ENCODE measurements at regions not wholly inside any gene's neighbourhood (a gene's known extent, or its start where the extent isn't known, plus 50 kb on each side); places are given as distances from the start of the nearest gene placed in this dataset.
A peak's percentile ranks its signal among the peaks of the same experiment; 100 is the strongest.

GRCh38 chr2:54360055-54360792, 95.9 kb upstream of the SPTBN1 start:
- DNase-seq (ENCODE audit: low spot score), result peak; percentile 50

DNA sequence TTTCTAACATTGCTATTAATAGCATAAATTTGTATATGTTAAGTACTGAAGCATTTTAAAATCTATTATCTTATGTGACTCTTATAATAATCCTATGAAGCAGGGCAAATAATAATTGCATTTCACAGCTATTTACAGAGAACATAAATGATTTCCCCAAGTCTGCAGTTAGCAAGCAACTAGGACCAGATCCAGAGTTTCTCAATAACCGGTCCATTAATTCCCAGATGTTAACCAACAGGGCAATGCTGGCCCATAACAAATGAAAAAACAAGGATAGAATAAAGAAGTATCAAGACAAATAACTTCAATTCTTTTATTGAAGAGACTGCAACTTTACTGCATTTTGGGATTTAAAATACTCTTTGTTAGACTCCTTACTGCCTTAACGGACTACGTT, 91.7 kb upstream of the SPTBN1 start:
- no peak for DNase-seq (ENCODE audit: low spot score)

- DNase-seq (ENCODE audit: low spot score), result no peak
These were observed 90.5 kb upstream of the SPTBN1 start for GRCh38 chr2:54365661-54366060.

- no peak for DNase-seq (ENCODE audit: low spot score)
These were observed 89.4 kb upstream of the SPTBN1 start for GRCh38 chr2:54366487-54367280.

DNA sequence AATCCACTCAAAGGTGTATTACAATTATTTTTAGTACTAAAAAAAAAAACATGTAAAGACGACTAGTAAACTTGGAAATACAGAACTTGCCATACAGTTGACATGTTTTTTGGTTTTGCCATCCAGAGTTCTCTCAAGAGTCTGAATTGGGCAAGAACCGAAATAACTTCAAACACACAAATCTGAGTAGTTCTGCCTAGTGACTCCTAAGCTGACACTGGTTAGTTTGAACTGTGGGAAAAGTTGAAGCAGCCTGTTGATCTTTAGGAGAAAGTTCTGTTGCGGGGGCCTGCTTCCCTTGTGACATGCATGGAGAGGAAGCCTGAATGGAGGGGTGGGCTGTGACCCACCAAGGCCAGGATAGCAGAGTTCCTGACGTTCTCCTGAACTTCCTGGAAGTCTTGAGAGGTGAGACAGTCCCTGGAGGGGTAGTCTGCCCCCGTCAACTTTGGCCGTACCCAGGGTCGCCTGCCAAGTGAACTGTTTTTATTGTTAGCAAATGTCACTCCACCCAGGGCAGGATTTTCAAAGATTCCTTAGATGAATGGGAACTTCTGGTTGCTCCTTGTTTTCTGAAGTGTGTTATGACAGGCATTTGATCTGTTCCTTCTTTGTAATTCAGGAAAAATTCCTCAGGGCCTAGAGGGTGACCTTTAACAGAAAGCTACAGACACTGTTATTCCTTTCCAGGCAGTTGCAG, 85.6 kb upstream of the SPTBN1 start:
- no peak for DNase-seq (ENCODE audit: low spot score)

DNA sequence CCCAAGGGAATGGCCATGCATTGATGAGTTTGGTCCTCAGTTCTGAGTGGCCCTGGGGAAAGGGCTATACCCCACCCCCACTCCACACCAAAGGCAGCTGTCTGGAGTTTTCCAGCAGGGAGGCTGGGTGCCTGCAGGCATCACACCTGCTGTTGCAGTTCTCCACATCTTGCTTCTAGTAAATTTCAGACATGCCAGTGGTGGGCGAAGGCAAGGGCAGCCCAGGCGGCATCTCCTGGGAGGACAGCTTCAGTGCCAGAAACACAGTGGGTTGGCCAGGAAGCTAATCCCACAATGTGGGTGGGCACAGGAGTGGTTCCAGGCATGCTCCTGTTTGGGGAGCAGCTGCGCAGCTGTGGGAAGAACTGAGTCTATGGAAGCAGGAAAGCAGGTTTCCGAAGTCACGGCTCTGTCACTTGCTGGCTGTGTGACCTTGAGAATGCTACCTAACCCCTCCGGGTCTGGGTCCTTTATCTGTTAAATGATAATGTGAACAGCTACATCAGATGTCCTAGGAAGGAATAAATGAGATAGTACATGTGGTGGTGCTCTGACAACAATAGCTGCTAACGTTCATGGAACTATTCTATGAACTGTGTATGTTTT, 84.6 kb upstream of the SPTBN1 start:
- no peak for DNase-seq (ENCODE audit: low spot score)

DNA sequence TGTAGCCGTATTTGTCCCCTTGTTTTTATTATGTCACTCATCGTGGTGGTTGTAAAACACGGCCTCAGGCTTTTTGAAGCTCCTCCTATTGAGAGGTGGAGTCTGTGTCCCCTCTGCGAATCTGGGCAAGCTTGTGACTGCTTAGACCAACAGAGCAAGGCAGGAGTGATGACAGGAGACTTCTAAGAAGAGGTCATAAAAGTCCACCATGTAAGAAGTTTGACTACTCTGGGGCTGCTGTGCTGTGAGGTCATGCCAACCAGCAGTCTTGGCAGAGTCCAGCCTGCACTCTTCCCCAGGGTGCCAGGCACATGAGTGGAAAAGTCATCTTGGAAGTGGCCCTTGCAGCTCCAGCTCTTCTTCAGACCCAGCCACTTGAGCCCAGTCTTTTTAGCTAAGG, 83.8 kb upstream of the SPTBN1 start:
- no peak for DNase-seq (ENCODE audit: low spot score)

- DNase-seq (ENCODE audit: low spot score), result no peak
These were observed 82.3 kb upstream of the SPTBN1 start for GRCh38 chr2:54373855-54374254.

- DNase-seq (ENCODE audit: low spot score), result no peak
These were observed 81.3 kb upstream of the SPTBN1 start for GRCh38 chr2:54374591-54375364.

DNA sequence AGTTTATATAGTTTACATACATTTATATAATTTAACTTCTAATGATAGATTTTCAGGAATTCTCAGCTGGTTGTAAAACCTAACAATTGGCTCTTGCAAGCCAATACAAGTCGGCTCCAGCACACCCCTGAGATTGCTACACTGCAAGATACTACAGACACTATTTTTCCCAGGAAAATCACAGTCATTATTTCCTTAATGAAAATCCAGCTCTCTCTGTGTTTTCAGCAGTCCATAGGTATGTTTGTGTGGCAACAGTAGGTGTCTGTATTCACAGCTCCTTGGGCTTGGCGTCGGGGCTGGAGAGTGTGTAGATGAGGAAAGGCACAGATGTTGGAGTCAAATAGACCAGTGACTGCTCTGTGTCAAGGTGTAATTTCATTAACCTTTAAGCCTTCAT, 78.7 kb upstream of the SPTBN1 start:
- DNase-seq (ENCODE audit: low spot score), result no peak

DNA sequence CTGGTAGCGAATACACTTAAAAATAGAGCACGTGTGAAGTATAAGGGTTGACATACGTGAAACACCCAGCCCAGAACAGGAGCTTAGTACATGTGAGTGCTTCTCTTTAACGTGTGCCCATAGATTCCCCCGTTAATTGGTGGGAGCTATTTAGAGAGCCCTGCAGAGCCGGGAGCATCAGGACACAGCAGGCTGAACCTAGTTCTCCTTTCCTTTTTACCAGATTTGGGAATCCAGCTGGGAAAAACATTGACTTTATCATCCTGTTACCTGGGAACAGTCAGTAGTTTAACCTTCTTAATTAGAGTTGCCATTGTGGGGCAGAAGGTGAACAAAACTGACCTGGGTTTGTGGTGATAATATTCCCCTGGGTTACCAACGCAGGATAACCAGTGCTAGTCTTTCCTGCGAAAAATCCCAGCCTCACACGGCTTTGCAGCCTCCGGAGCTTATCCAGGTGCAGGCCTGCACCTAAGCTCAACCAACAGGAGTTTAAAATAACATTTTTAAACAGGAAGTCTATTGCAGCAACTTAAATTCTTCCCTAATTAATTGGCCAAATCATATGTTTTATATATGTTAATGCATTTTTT, 78.1 kb upstream of the SPTBN1 start:
- no peak for DNase-seq (ENCODE audit: low spot score)

DNA sequence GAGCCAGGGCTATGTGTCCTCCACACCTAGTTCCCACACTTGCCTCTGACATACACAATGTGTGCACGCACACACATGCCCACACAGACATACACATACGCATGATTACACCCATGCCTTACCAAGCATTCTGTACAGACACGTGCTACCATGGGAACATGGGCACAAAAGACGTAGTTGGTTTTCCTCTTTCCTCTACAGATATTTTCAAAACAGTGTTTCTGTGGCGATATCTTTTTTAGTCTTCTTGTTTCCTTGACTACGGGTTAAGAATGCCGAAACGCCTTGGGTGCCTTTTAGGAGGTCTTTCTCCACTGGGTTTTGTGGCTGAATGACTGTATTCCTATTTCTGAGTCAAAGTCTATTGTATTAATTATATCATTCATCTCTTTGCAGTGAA, 75.5 kb upstream of the SPTBN1 start:
- no peak for DNase-seq (ENCODE audit: low spot score)

DNA sequence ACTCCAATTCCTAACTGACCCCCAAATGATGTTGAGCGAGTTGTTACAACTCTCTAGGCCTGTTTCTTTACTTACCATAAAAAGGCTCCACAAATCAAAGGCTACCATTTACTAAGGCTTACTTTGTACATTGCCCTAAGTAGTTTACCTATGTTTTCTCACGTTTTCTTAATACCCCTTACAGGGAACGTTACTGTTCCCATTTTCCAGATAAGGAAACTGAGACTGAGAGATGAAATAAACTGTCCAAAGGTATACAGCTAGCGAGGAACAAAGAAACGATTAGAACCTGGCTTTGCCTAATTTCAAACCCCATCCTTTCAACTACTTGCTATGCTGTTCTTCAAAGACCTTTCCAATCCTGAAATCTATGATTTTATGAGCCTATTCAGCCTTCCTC, 74.8 kb upstream of the SPTBN1 start:
- DNase-seq (ENCODE audit: low spot score), result no peak

DNA sequence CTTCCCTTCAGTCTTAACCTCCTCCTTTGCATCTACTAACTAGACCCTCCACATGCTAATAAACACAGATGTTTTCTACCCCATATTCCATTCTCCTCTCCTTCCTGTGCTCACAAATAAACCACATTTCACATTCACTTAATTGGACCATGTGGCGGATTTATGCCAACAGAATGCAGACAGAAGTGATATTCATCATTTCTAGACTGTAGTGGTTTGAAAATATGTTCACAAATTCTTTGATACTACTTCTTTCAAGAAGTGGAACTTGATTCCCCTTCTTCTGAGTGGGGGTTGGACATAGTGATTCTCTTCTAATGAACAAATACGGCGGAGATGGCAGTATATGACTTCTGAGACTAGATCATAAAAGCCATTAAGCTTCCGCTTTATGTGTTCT, 73.5 kb upstream of the SPTBN1 start:
- no peak for DNase-seq (ENCODE audit: low spot score)

GRCh38 chr2:54384301-54385203, 71.6 kb upstream of the SPTBN1 start:
- DNase-seq (ENCODE audit: low spot score), result peak; percentile 16

GRCh38 chr2:54385271-54385670, 70.9 kb upstream of the SPTBN1 start:
- DNase-seq (ENCODE audit: low spot score), result no peak

DNA sequence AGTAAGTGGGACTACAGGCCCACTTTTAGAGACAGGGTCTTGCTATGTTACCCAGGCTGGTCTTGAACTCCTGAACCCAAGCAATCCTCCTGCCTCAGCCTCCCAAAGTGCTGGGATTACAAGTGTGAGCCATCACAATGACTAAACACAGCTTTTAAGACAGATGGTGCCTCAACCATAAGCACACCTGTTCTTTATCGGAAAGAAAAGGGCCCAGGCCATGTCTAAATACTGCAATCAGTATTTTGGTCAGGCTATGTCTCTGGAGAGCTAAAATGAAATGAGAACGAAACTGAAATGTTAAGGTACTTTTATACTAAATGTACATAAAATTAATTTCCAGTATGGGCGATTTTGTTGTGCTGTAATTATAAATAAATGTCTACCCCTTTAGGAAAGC, 69.5 kb upstream of the SPTBN1 start:
- DNase-seq (ENCODE audit: low spot score), result no peak

DNA sequence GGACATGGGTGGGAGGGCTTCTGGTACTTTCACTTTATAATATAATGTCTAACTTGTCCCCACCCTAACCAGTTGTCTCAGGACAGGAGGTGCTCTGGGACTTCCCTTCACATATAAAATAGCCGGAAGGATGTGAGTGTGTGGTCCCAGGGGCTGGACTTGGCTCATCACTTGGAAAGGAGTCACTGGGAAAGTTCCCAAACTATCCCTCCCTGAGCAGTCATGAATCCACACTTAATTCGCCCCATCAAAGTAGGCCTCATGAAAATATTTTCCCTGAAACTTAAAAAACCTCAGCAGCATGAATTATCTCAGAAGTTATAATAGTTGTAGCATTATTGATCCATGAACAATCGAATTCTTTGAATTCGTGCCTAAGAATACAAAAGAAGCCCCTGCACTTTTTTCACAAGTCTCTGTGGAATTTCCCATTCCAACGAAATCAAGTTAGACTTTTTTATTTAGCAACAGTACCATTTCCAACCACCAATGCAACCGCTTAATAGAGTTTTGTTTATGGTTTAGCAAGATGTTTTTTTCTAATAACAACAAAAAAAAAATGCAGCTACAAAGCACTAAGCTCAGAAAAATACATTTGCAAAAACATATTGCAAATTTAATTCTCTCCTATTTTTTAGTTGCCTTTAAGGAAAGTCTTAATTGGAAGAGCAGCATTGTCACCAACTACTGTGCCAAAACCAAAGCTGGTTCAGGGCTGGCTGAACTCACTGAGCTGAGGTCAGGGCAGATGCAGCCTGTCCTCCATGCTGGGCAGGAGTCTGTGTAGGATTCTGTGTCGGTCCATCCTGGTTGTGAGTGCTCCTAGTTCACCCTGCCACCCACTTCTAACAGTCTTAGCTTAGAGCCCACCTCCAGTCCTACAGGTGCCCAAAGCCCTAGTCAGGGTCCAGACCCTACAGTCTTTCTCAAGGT, 68.8 kb upstream of the SPTBN1 start:
- DNase-seq (ENCODE audit: low spot score), result no peak

DNA sequence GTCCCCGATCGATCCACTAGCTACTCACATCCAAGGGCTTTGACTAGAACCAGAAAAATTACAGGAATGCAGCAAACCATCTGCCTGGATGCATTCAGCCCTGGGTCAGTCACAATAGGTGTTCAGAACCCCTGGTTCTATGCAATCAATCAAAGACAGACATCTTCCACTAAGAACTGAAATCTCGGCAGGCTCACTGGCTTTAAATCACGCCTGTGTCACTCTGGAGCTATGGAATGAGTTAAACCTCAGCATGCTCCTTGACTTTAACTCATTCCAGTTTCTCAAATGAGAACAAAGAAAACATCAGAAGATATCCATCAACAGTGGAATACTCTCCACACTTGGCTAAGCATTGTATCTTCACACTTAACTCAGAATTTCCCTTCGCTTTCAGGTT, 68.1 kb upstream of the SPTBN1 start:
- DNase-seq (ENCODE audit: low spot score), result no peak
